Fibroblast of lung (primary cell): ENCODE measurements at regions not wholly inside any gene's neighbourhood (a gene's known extent, or its start where the extent isn't known, plus 50 kb on each side); places are given as distances from the start of the nearest gene placed in this dataset.

Source experiments
- DNase-seq, 2 donors: peaks; one replicate each; pipeline versions ENCODE4 v3.0.0 to v3.0.0-alpha.2; 2010; ENCODE audit warnings: low read depth in 2 of 2
- H2AFZ ChIP-seq: 2 replicates; pipeline ENCODE4 v1.5.1; 2012; ENCODE audit warnings: low read length, control low read depth, inconsistent platforms
- H3K27ac ChIP-seq: 2 replicates; pipeline ENCODE4 v1.5.1; 2011; ENCODE audit warnings: low read length, control low read depth; ENCODE audit not compliant: insufficient read depth
- H3K27me3 ChIP-seq: 2 replicates; pipeline ENCODE4 v1.5.1; 2011; ENCODE audit warnings: mild to moderate bottlenecking, low read length; ENCODE audit not compliant: control insufficient read depth, insufficient read depth
- H3K36me3 ChIP-seq: 2 replicates; pipeline ENCODE4 v1.5.1; 2011; ENCODE audit warnings: low read length; ENCODE audit not compliant: control insufficient read depth, insufficient read depth
- H3K4me1 ChIP-seq: 2 replicates; pipeline ENCODE4 v1.5.1; 2011; ENCODE audit warnings: low read length; ENCODE audit not compliant: control insufficient read depth, insufficient read depth; ENCODE audit errors: extremely low read depth
- H3K4me2 ChIP-seq: 2 replicates; pipeline ENCODE4 v1.5.1; 2011; ENCODE audit warnings: low read length, control low read depth; ENCODE audit not compliant: insufficient read depth; ENCODE audit errors: extremely low read depth
- H3K4me3 ChIP-seq, 4 experiments: fragments of 200-600 bp in 1 of 4; sonication (generic) in 1 of 4; replicated peaks in 1 of 4; 2 replicates each; pipeline ENCODE4 v1.5.1; 2011 to 2016; ENCODE audit warnings: low read length in 4 of 4, low read depth in 3 of 4, mild to moderate bottlenecking in 3 of 4, control low read depth in 2 of 4, inconsistent platforms in 1 of 4, mixed read lengths in 1 of 4; ENCODE audit not compliant: insufficient read depth in 1 of 4; ENCODE audit errors: control extremely low read depth in 1 of 4
- H3K79me2 ChIP-seq: 2 replicates; pipeline ENCODE4 v1.5.1; 2012; ENCODE audit warnings: mild to moderate bottlenecking, low read length, inconsistent platforms; ENCODE audit not compliant: control insufficient read depth, insufficient read depth
- H3K9ac ChIP-seq: 2 replicates; pipeline ENCODE4 v1.5.1; 2011; ENCODE audit warnings: mild to moderate bottlenecking, low read length, control low read depth; ENCODE audit not compliant: insufficient read depth
- H3K9me3 ChIP-seq: 2 replicates; pipeline ENCODE4 v1.5.1; 2012; ENCODE audit warnings: low read depth, low read length; ENCODE audit not compliant: control insufficient read depth, insufficient read depth
- H4K20me1 ChIP-seq: 2 replicates; pipeline ENCODE4 v1.5.1; 2011; ENCODE audit warnings: low read length; ENCODE audit not compliant: control insufficient read depth, insufficient read depth; ENCODE audit errors: extremely low read depth
- EZH2 ChIP-seq: IDR thresholded peaks from 2 replicates; pipeline ENCODE4 v1.5.1; 2012; ENCODE audit warnings: low read length, control low read depth, mild to moderate bottlenecking; ENCODE audit errors: missing control alignments
- TF ChIP-seq, protein P1 (sequence below), 2 donors: IDR thresholded peaks in 1 of 2; conservative IDR thresholded peaks in 1 of 2; 1 replicate in 1 of 2; 2 replicates in 1 of 2; pipeline ENCODE4 v1.5.1; 2011 to 2012; ENCODE audit warnings: low read length in 2 of 2, control low read depth in 1 of 2, inconsistent platforms in 1 of 2, low read depth in 1 of 2, mild to moderate bottlenecking in 1 of 2

DNA sequence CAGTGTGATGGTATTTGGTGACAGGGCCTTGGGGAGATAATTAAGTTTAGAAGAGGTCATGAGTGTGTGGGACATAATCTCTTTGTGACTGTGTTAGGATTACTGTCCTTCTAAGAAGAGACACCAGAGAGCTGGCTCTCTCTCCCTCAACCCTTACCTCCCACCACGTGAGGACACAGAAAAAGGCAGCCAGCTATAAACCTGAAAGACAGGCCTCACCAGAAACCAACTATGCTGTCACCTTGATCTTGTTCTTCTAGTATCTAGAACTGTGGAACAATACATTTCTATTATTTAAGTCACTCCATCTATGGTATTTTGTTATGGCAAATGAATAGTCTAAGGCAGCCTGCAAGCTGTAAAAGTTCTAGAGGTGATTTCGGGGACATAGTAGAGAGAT, 203.7 kb downstream of the OTOR start:
- TF ChIP-seq, protein P1, sequence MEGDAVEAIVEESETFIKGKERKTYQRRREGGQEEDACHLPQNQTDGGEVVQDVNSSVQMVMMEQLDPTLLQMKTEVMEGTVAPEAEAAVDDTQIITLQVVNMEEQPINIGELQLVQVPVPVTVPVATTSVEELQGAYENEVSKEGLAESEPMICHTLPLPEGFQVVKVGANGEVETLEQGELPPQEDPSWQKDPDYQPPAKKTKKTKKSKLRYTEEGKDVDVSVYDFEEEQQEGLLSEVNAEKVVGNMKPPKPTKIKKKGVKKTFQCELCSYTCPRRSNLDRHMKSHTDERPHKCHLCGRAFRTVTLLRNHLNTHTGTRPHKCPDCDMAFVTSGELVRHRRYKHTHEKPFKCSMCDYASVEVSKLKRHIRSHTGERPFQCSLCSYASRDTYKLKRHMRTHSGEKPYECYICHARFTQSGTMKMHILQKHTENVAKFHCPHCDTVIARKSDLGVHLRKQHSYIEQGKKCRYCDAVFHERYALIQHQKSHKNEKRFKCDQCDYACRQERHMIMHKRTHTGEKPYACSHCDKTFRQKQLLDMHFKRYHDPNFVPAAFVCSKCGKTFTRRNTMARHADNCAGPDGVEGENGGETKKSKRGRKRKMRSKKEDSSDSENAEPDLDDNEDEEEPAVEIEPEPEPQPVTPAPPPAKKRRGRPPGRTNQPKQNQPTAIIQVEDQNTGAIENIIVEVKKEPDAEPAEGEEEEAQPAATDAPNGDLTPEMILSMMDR (conservative IDR thresholded peaks at IDR 0.05 in 1 of 2, IDR thresholded peaks at IDR 0.05 in 1 of 2; ENCODE audit: low read depth in 1 of 2, low read length in 2 of 2), result no peak
- TF ChIP-seq EZH2, result no peak

DNA sequence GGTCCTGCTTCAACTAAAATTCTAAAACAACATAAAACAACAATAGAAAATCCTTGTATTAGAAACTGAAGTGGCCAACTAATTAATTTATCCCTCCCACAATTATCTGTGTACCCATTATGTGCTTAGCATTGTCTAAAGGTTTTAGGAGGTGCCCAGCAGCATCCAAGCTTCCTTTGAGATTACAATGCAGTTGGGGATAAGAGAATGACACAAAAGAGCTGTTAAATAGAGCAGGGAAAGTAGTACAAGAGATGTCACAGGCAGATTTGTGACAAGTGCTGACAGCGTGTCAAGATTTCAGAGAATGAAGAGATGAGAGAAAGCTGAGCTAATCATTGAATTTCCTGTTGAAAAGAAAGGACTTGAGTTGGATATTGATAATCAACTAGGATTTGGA, 204.8 kb downstream of the OTOR start:
- no peak for TF ChIP-seq EZH2
- TF ChIP-seq, protein P1 (conservative IDR thresholded peaks at IDR 0.05 in 1 of 2, IDR thresholded peaks at IDR 0.05 in 1 of 2; ENCODE audit: low read depth in 1 of 2, low read length in 2 of 2), result no peak
- Histone ChIP-seq H3K27ac (no peak overlapping the region), H3K4me1 (no peaks in the 10 kb centered on the region), H2AFZ (no peak overlapping the region), H3K4me2 (no peak overlapping the region), H3K9me3 (no peaks in the 10 kb centered on the region), H3K79me2 (no peaks in the 10 kb centered on the region), H3K36me3 (no peaks in the 10 kb centered on the region), H3K4me3 (no peak overlapping the region), H3K27me3 (no peaks in the 10 kb centered on the region), H3K9ac (no peak overlapping the region), H4K20me1 (no peaks in the 10 kb centered on the region)
- no peak for DNase-seq

More for the DNA sequence above, 203.7 kb downstream of the OTOR start:
- no peak overlapping the region for H3K4me2 ChIP-seq
- H3K36me3 ChIP-seq, result no peaks in the 10 kb centered on the region
- no peak overlapping the region for H2AFZ ChIP-seq
- DNase-seq, result no peak
- no peaks in the 10 kb centered on the region for H3K79me2 ChIP-seq
- H4K20me1 ChIP-seq, result no peaks in the 10 kb centered on the region
- no peaks in the 10 kb centered on the region for H3K27me3 ChIP-seq
- H3K9ac ChIP-seq, result no peak overlapping the region
- H3K27ac ChIP-seq, result no peak overlapping the region
- no peaks in the 10 kb centered on the region for H3K4me1 ChIP-seq
- H3K9me3 ChIP-seq, result no peaks in the 10 kb centered on the region
- no peak overlapping the region for H3K4me3 ChIP-seq

- H3K27me3 ChIP-seq, result no peaks in the 10 kb centered on the region
- H3K36me3 ChIP-seq, result no peaks in the 10 kb centered on the region
- TF ChIP-seq EZH2, result no peak
- TF ChIP-seq, protein P1 (conservative IDR thresholded peaks at IDR 0.05 in 1 of 2, IDR thresholded peaks at IDR 0.05 in 1 of 2; ENCODE audit: low read depth in 1 of 2, low read length in 2 of 2), result no peak
- no peak overlapping the region for H3K4me3 ChIP-seq
- H2AFZ ChIP-seq, result no peak overlapping the region
- no peaks in the 10 kb centered on the region for H3K4me1 ChIP-seq
- no peak overlapping the region for H3K27ac ChIP-seq
- DNase-seq, result no peak
- no peak overlapping the region for H3K9ac ChIP-seq
- no peaks in the 10 kb centered on the region for H3K9me3 ChIP-seq
- H3K4me2 ChIP-seq, result no peak overlapping the region
- H3K79me2 ChIP-seq, result no peaks in the 10 kb centered on the region
- no peaks in the 10 kb centered on the region for H4K20me1 ChIP-seq
Measured at GRCh38 chr20:16953858-16954257, 205.7 kb downstream of the OTOR start.
